H1 (cell line): ENCODE measurements at regions not wholly inside any gene's neighbourhood (a gene's known extent, or its start where the extent isn't known, plus 50 kb on each side); places are given as distances from the start of the nearest gene placed in this dataset.

Experiments used
- CTCF ChIA-PET: fragments of 300-600 bp; sonication (Branson Sonifier 250); formaldehyde crosslinking; loops from one replicate; lab custom pipeline; 2021; ENCODE audit not compliant: partially characterized antibody; lab: Charles Lee
- POLR2A ChIA-PET: fragments of 300-600 bp; sonication (Branson Sonifier 250); formaldehyde crosslinking; loops from one replicate; lab custom pipeline; 2021; ENCODE audit warnings: inconsistent platforms; ENCODE audit not compliant: partially characterized antibody; lab: Charles Lee
- DNase-seq, 2 experiments: peaks; one replicate each; pipeline versions ENCODE4 v3.0.0 to v3.0.0-alpha.2; 2010 to 2022; ENCODE audit warnings: low spot score in 2 of 2, low read depth in 1 of 2, mixed read lengths in 1 of 2
- FAIRE-seq: peaks from 2 replicates; lab custom pipeline; 2011; peaks lifted over from hg19 to GRCh38; lab: Jason Lieb, UNC
- H2AFZ ChIP-seq: 2 replicates; pipeline ENCODE4 v1.8.1; 2012; ENCODE audit warnings: low read length, inconsistent platforms
- H2AK5ac ChIP-seq: 2 replicates; pipeline ENCODE4 v1.6.1; 2013; ENCODE audit warnings: low read depth, low read length
- H2BK120ac ChIP-seq: replicated peaks from 2 replicates; pipeline ENCODE3; 2013; ENCODE audit warnings: low read depth, low read length, inconsistent platforms
- H2BK12ac ChIP-seq: 2 replicates; pipeline ENCODE4 v1.6.1; 2013; ENCODE audit warnings: low read depth, low read length
- H2BK15ac ChIP-seq: 2 replicates; pipeline ENCODE4 v1.6.1; 2013; ENCODE audit warnings: low read length
- H2BK20ac ChIP-seq: 2 replicates; pipeline ENCODE4 v1.6.1; 2013; ENCODE audit warnings: low read length
- H2BK5ac ChIP-seq: 2 replicates; pipeline ENCODE4 v1.6.1; 2013; ENCODE audit warnings: low read depth, low read length
- H3K14ac ChIP-seq: 2 replicates; pipeline ENCODE4 v1.6.1; 2013; ENCODE audit warnings: inconsistent platforms; ENCODE audit not compliant: insufficient read length
- H3K18ac ChIP-seq: 2 replicates; pipeline ENCODE4 v1.6.1; 2013; ENCODE audit warnings: low read length; ENCODE audit errors: extremely low read depth
- H3K23ac ChIP-seq: 2 replicates; pipeline ENCODE4 v1.6.1; 2013; ENCODE audit warnings: inconsistent platforms; ENCODE audit not compliant: insufficient read length
- H3K23me2 ChIP-seq: 2 replicates; pipeline ENCODE4 v1.6.1; 2013; ENCODE audit warnings: low read depth, low read length
- H3K27ac ChIP-seq: 2 replicates; pipeline ENCODE4 v1.6.1; 2011; ENCODE audit warnings: low read depth, low read length, inconsistent platforms
- H3K27me3 ChIP-seq, 4 experiments: replicated peaks in 1 of 4; 1 replicate in 1 of 4; 2 replicates in 3 of 4; pipeline versions ENCODE4 v1.6.1 to v1.8.1; 2011 to 2013; ENCODE audit warnings: low read length in 3 of 4, mild to moderate bottlenecking in 3 of 4, inconsistent platforms in 2 of 4, mixed read lengths in 2 of 4, moderate library complexity in 1 of 4; ENCODE audit not compliant: control insufficient read depth in 3 of 4, insufficient read depth in 3 of 4; ENCODE audit errors: extremely low read depth in 1 of 4
- H3K36me3 ChIP-seq, 4 experiments: 2 replicates each; pipeline versions ENCODE4 v1.6.1 to v1.8.1; 2011 to 2013; ENCODE audit warnings: mild to moderate bottlenecking in 4 of 4, low read length in 3 of 4, moderate library complexity in 2 of 4, control low read depth in 1 of 4, inconsistent platforms in 1 of 4; ENCODE audit not compliant: insufficient read depth in 4 of 4, control insufficient read depth in 2 of 4
- H3K4ac ChIP-seq: replicated peaks from 2 replicates; pipeline ENCODE3; 2013; ENCODE audit warnings: low read length, low read depth, mixed read lengths, inconsistent platforms; ENCODE audit not compliant: insufficient read length
- H3K4me1 ChIP-seq, 4 experiments: replicated peaks in 1 of 4; 1 replicate in 1 of 4; 2 replicates in 3 of 4; pipeline versions ENCODE4 v1.6.1 to v1.8.1; 2011 to 2013; ENCODE audit warnings: low read length in 3 of 4, inconsistent platforms in 2 of 4, mixed read lengths in 1 of 4; ENCODE audit not compliant: insufficient read depth in 4 of 4, control insufficient read depth in 3 of 4
- H3K4me2 ChIP-seq, 2 experiments: 2 replicates each; pipeline versions ENCODE4 v1.6.1 to v1.8.1; 2011 to 2013; ENCODE audit warnings: low read depth in 2 of 2, low read length in 2 of 2, control low read depth in 1 of 2, inconsistent platforms in 1 of 2, mild to moderate bottlenecking in 1 of 2; ENCODE audit not compliant: insufficient read depth in 1 of 2
- H3K4me3 ChIP-seq, 4 experiments: fragments of 200-600, 300-600 bp in 1 of 4; sonication (generic), shearing (Covaris generic), sonication (Bioruptor Twin) in 1 of 4; 2 replicates each; pipeline versions ENCODE4 v1.5.1 to v1.8.1; 2011 to 2016; ENCODE audit warnings: low read length in 4 of 4, low read depth in 3 of 4, control low read depth in 2 of 4, inconsistent platforms in 2 of 4, mild to moderate bottlenecking in 2 of 4, mixed read lengths in 1 of 4, moderate library complexity in 1 of 4; ENCODE audit not compliant: insufficient read depth in 2 of 4; ENCODE audit errors: extremely low read depth in 1 of 4
- H3K56ac ChIP-seq: replicated peaks from 2 replicates; pipeline ENCODE3; 2013; ENCODE audit warnings: low read depth, mild to moderate bottlenecking, mixed read lengths, low read length, inconsistent platforms; ENCODE audit not compliant: insufficient read length
- H3K79me1 ChIP-seq: 2 replicates; pipeline ENCODE4 v1.6.1; 2013; ENCODE audit warnings: low read depth, low read length, control low read depth
- H3K79me2 ChIP-seq, 2 experiments: 2 replicates each; pipeline versions ENCODE4 v1.6.1 to v1.8.1; 2012 to 2013; ENCODE audit warnings: low read length in 2 of 2, mild to moderate bottlenecking in 2 of 2, inconsistent platforms in 1 of 2; ENCODE audit not compliant: insufficient read depth in 2 of 2, control insufficient read depth in 1 of 2
- H3K9ac ChIP-seq, 4 experiments: replicated peaks in 1 of 4; 1 replicate in 1 of 4; 2 replicates in 3 of 4; pipeline versions ENCODE4 v1.6.1 to v1.8.1; 2011 to 2013; ENCODE audit warnings: low read depth in 3 of 4, low read length in 3 of 4, control low read depth in 2 of 4, mild to moderate bottlenecking in 2 of 4, moderate library complexity in 2 of 4, inconsistent platforms in 1 of 4; ENCODE audit errors: extremely low read depth in 1 of 4
- H3K9me3 ChIP-seq, 2 experiments: 2 replicates each; pipeline versions ENCODE4 v1.6.1 to v1.8.1; 2012 to 2013; ENCODE audit warnings: mild to moderate bottlenecking in 2 of 2, moderate library complexity in 2 of 2, control low read depth in 1 of 2, inconsistent platforms in 1 of 2, low read depth in 1 of 2, low read length in 1 of 2, mixed read lengths in 1 of 2; ENCODE audit not compliant: insufficient read depth in 2 of 2
- H4K20me1 ChIP-seq, 2 experiments: replicated peaks in 1 of 2; 2 replicates each; pipeline versions ENCODE3 to v1.8.1; 2011 to 2013; ENCODE audit warnings: inconsistent platforms in 2 of 2, low read length in 2 of 2, mild to moderate bottlenecking in 1 of 2; ENCODE audit not compliant: insufficient read depth in 2 of 2, control insufficient read depth in 1 of 2
- H4K5ac ChIP-seq: 2 replicates; pipeline ENCODE4 v1.6.1; 2013; ENCODE audit warnings: low read length, low read depth, mixed read lengths, inconsistent platforms; ENCODE audit not compliant: insufficient read length
- H4K8ac ChIP-seq: 2 replicates; pipeline ENCODE4 v1.8.0; 2013; ENCODE audit warnings: mild to moderate bottlenecking, moderate library complexity, low read length, inconsistent platforms; ENCODE audit not compliant: insufficient read depth; ENCODE audit errors: extremely low read depth
- H4K91ac ChIP-seq: replicated peaks from 2 replicates; pipeline ENCODE3; 2013; ENCODE audit warnings: low read length, mixed read lengths, inconsistent platforms; ENCODE audit not compliant: insufficient read length
- CEBPB ChIP-seq: IDR thresholded peaks from 2 replicates; pipeline ENCODE4 v1.6.1; 2012; ENCODE audit warnings: low read depth, low read length
- EZH2 ChIP-seq: fragments of 200-600 bp; sonication (generic); IDR thresholded peaks from 2 replicates; pipeline ENCODE4 v1.7.1; 2012; ENCODE audit warnings: low read depth, mild to moderate bottlenecking, moderate library complexity, low read length, inconsistent platforms; ENCODE audit not compliant: severe bottlenecking
- HDAC6 ChIP-seq: IDR thresholded peaks from one replicate; pipeline ENCODE4 v1.7.1; 2012; ENCODE audit warnings: low read depth, mild to moderate bottlenecking, inconsistent platforms, low read length, moderate library complexity
- KDM1A ChIP-seq: fragments of 200-600, 300-600 bp; sonication (generic); IDR thresholded peaks from 2 replicates; pipeline ENCODE4 v1.7.1; 2016; ENCODE audit warnings: mild to moderate bottlenecking, low read length, borderline replicate concordance
- MAX ChIP-seq: IDR thresholded peaks from 2 replicates; pipeline ENCODE4 v1.6.1; 2012; ENCODE audit warnings: inconsistent platforms
- SP4 ChIP-seq: IDR thresholded peaks from 2 replicates; pipeline ENCODE4 v1.6.1; 2012; ENCODE audit warnings: low read length, inconsistent platforms
- ZNF274 ChIP-seq: IDR thresholded peaks from 2 replicates; pipeline ENCODE4 v1.7.0; 2012; ENCODE audit warnings: low read length, borderline replicate concordance; ENCODE audit errors: extremely low read depth
- WGBS, 2 experiments: shearing (Covaris generic) in 1 of 2; methylation state at CpG; one replicate each; pipeline versions ENCODE4 v1.1.6 to v1.1.7; 2013 to 2015; ENCODE audit warnings: low lambda C conversion rate in 2 of 2, mixed read lengths in 2 of 2, inconsistent platforms in 1 of 2, low coverage in 1 of 2, missing lambda C conversion rate in 1 of 2; ENCODE audit not compliant: insufficient replicate concordance in 2 of 2, insufficient coverage in 1 of 2, insufficient read length in 1 of 2; ENCODE audit errors: extremely low coverage in 1 of 2, missing lambda C conversion rate in 1 of 2; 5-methylcytosine and 5-hydroxymethylcytosine counted together

DNA sequence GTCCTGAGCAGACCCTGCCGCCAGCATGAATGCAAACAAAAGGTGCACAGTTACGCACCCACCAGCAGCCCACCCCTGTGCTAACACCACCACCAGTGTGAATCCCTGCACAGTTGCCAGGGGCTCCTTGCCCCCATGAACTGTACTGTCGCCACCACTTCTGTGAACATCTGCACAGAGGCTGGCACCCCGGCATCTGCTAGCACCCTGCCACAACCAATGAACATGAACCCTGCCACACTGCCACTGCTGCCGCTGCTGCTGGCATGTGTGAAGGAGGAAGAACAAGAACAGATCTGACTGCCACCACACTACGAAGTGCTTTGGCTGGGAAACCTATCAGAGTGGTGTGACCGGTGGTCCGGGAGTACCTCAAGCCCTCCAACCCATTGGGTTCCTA lies 261.3 kb downstream of the PARM1 start:
- POLR2A ChIA-PET: no interaction called here

More for the DNA sequence above, 261.3 kb downstream of the PARM1 start:
- Histone ChIP-seq H2BK5ac (no peak overlapping the region), H2AK5ac (no peak overlapping the region), H3K4ac (no peak overlapping the region), H3K4me2 (no peak overlapping the region), H3K27me3 (no peaks in the 10 kb centered on the region), H3K18ac (no peak overlapping the region), H3K79me1 (no peaks in the 10 kb centered on the region), H3K36me3 (no peaks in the 10 kb centered on the region), H3K4me1 (no peaks in the 10 kb centered on the region), H2BK12ac (no peak overlapping the region), H2BK15ac (no peak overlapping the region), H3K27ac (no peak overlapping the region), H4K8ac (no peak overlapping the region), H3K9ac (no peak overlapping the region), H2AFZ (no peak overlapping the region), H3K9me3 (no peaks in the 10 kb centered on the region), H4K20me1 (no peaks in the 10 kb centered on the region), H3K23ac (no peak overlapping the region), H2BK20ac (no peak overlapping the region), H3K23me2 (no peaks in the 10 kb centered on the region), H3K14ac (no peak overlapping the region), H4K5ac (no peak overlapping the region), H3K56ac (no peak overlapping the region), H3K4me3 (no peak overlapping the region), H4K91ac (no peak overlapping the region), H3K79me2 (no peaks in the 10 kb centered on the region), H2BK120ac (no peak overlapping the region)
- TF ChIP-seq ZNF274: no peak
- TF ChIP-seq HDAC6: no peak
- no peak for TF ChIP-seq EZH2
- no peak for TF ChIP-seq MAX
- no peak for TF ChIP-seq CEBPB
- no peak for TF ChIP-seq KDM1A
- no peak for TF ChIP-seq SP4
- FAIRE-seq: no peak
- DNase-seq: no peak
- CTCF ChIA-PET: no interaction called here
- 97% methylated on average over 8 of the region's 8 CpGs; no CpG with 5 or more reads in 1 of the 2 experiments for WGBS, 2 experiments
